SW480 (cell line): ENCODE measurements at regions not wholly inside any gene's neighbourhood (a gene's known extent, or its start where the extent isn't known, plus 50 kb on each side); places are given as distances from the start of the nearest gene placed in this dataset.

ENCODE experiments used
- DNase-seq: peaks from one replicate; pipeline ENCODE4 v3.0.0-alpha.2; 2016; ENCODE audit warnings: low spot score

- DNase-seq, result peak; percentile 22
Observed at GRCh38 chr3:24763393-24763792, 268.7 kb upstream of the THRB start.

- no peak for DNase-seq
Observed at GRCh38 chr3:24764236-24764915, 269.7 kb upstream of the THRB start.

DNA sequence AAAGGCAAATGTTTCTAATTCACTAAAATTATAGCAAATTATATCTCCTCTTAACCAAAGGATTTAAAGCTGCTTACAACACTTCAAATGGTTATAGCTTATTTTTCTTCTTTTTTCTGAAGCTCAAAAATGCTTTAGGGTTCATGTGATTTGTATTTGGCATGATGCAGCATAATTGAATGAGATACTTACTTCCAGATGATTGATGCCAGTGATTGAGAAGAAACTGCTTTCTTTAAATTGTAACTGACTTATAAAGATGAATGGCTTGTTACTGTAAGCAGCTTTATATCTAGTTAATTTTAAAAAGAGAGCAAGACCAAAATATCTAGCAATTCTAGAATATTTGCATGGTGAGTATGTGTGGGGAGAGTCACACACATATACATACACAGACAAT is 270.7 kb upstream of the THRB start:
- no peak for DNase-seq

DNA sequence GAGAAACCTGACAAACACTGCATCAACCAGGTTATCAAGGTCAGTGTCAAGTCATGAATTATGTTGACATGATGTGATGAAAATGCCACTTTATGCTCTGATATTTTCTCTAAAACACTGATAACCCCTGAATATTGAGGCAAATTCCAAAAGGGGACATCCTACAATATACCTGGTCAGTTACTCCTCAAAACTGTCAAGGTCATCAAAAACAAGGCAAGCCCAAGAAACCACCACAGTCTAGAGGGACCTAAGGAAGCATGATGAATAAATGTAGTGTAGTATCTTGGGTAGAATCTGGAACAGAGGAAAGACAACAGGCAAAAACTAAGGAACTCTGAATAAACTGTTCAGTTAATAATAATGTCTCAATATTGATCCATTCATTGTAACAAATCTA is 275.3 kb upstream of the THRB start:
- DNase-seq, result no peak

- DNase-seq, result peak; percentile 64
Observed at GRCh38 chr3:24773798-24774197, 279.1 kb upstream of the THRB start.

GRCh38 chr3:24780991-24781390 is 286.3 kb upstream of the THRB start:
- no peak for DNase-seq

GRCh38 chr3:24781454-24781853 is 286.8 kb upstream of the THRB start:
- no peak for DNase-seq

- no peak for DNase-seq
Observed at GRCh38 chr3:24793896-24794295, 299.2 kb upstream of the THRB start.

GRCh38 chr3:24802614-24803013 is 308.0 kb upstream of the THRB start:
- DNase-seq, result no peak

DNA sequence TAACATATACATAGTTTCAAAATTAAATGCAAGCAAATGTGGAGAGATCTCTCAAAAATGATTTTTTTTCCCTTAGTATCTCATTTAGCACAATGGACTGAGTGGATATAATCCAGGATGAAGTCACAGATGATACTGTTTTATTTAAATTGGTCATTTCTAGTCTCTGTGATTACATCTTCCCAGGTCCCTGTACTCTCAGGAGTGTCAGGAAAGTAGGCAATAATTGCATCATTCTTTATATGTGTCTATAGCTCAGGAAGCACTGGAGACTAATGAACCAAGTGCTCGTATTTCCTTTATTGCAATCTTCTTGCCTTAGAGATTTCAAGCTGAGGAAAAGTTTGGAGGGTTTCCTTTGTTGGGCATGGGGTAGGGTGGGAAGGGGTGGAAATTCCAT is 309.4 kb upstream of the THRB start:
- DNase-seq, result no peak

- DNase-seq, result no peak
Observed at GRCh38 chr3:24810881-24811280, 316.2 kb upstream of the THRB start.

DNA sequence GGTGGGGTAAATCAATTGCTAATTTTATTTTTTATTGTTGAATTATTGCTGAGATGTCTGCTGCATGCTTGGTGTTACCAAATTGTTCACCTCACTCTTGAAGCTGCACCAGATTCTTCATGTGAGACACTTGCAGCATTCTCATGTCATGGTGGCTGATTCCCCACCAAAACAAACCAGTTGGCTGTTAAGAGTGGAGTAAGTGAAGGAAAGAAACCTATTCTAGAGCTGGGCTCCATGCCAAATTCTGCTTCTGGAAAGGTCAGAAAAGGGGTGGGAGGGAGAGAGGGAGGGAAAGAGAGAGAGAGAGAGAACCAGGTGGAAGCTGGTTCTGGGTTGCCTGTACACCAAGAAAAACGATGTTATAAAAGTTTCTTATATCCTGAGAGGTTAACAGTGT is 317.5 kb upstream of the THRB start:
- no peak for DNase-seq

DNA sequence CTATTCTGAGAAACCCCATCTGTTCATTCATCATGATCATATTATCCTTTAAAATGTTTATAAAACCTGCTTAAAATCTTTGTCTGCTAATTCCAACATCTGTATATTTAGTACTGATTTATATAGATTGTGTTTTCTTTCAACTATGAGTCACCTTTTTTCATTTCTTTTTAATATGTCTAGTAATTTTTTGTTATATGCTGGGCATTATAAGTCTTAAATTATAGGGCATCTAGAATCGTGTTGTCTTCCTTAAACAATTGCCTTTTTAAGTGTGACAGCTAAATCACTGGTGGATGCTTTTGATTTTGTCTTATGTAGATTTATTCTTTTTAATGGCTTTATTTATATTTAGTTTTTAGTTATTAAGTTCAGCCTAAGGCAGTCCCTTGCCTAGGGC is 323.4 kb upstream of the THRB start:
- no peak for DNase-seq

DNA sequence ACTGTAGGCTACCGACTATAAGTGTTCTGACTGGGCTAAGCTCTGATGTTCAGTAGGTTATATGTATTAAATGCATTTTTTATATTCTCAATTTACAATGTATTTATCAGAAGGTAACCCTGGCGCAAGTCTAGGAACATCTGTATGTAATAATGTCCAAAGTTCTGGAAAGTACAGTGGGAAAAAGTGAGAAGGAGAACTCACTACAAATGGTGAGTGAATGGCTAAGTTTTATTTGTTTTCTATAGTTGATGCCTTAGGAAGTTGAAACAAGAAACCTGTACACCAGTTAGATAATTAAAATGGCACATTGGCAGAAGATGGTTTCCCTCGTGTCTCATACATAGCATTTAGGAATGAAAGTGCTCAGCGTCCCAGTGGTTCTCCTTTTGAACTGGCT is 333.4 kb upstream of the THRB start:
- DNase-seq, result no peak

GRCh38 chr3:24828551-24828950 is 333.9 kb upstream of the THRB start:
- DNase-seq, result no peak

DNA sequence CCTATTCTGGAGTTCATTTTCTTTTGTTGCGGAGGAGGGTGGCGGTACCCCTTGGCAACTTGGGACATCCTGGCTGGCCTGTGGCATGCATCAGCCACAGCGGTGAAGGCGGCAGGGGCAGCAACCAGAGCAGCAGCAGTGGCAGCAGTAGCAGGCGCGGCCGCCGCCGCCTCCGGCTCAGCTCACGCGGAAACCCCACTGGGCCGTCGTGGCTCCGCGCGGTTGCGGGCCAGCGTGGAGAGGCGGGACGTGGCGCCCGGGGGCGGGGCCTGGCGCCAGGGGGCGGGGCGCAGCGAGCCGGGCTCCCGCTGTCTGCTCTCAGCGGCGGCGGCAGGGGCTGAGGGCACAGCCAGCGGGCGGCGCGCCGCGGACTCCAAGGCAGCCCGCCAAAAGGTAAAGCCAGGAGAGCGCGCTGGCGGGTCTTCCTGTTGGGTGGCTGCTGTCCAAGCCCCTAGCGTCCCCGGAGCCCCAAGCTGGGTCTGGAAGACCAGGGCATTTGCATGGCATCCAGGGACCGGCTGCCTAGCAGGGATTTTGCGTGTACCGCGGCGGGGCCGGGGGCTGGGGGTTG is 334.4 kb upstream of the THRB start:
- DNase-seq, result no peak

DNA sequence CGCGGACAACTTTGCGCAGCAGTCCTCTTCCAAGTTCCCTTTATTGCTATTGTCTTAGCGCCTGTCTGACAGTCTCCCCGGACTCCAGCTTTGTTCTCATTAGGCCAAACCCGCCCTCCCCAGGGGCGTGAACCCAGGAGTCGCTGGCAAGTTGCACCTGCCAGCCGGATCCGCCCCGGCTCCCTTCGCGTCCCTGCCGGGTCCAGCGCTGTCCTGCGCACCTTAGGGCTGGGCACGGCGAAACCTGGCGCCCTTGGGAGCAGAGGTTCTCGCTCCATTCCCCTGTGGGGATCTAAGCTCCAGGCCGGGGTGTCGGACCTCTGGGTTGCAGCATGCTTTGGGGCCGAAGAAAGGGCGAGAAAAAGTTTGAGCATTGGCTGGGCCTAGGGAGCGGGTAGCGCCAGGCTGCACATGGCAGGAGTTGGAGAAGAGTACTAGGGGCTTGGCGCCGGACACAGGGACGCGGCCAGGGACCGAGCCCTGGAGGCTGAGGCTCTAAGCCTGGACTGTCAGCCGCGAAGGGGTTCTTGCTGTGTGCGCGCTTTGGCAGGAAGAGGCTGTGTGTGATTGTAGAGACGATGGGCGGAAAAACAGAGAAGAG is 335.1 kb upstream of the THRB start:
- DNase-seq, result no peak

DNA sequence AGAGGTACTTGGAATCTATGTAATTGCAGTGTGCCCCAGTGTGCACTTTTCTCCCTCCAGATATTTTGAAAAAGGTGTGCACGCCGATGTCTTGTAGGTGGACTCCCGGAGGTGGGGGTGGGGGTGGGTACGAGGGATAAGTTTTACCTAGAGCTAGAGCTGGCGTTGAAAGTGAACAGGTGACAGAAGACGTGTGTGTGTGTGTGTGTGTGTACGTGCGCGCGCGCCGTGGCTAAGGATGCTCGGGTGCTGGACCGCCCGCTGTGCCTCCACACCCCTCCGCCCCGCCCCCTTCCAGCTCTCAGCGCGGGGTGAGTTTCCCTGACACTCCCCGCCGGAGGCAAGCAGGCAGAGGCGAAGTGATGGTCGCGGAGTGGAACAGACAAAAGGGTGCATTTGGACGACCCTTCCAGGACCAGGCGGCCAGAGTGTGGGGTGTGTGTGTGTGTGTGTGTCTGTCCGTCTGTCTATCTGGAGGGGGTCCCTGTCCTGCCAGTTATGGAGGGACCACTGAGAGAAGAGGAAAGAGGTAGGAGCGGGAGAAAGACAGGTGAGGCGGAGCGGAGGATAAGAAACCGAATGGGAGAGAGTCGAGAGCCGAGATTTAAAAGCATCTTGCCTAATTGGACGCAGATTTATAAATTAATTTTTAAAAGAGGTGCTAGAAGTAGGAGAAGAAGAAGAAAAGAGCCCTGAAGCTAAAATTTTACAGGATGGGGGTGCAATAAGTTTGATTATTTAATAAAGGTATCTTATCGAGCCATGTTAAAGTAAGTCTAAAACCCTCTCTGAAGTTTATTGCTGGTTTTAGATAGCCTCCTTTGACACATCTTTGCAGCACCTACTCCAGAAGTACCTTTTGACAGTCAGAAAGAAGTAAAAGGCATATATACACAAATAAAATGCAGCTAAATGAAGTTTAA is 335.8 kb upstream of the THRB start:
- no peak for DNase-seq

GRCh38 chr3:24831221-24831620 is 336.6 kb upstream of the THRB start:
- no peak for DNase-seq

GRCh38 chr3:24832891-24833290 is 338.2 kb upstream of the THRB start:
- no peak for DNase-seq

DNA sequence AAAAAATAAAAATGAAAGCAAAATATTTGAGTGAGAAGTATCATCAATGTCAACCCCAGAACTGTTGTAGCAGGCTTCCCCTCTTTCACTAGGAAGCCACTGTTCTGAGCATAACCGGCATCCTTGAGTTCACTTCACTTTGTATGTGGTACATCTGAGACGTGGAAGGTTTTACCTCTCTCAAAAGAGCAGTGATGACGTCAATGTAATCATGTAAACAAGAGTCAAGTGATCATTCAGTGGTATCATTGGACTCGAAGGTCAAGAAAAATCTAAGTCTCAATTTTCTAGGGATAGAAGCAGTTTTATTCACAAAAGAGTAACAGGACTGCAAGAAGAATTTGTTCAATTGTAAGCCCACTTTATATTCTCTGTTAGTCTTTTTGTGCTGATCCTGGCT is 339.8 kb upstream of the THRB start:
- DNase-seq, result no peak

DNA sequence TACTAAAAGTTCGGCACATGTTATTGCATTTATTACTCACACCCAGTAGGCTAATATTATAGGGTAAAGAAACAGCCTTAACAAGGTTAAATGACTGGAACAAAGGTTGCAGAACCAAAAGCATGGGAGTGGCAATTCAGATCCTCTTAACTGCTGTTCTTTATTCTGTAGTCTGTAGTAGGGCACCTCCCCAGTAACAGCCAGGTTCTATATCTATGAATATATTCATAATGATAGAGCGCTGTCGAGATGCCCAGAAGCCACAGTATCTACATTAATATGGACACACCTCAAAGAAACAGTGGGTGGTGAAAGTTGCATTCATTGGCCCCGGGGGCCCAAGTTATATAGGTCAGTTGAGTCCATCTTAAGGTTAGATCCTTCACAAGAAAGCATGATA is 340.9 kb upstream of the THRB start:
- no peak for DNase-seq

GRCh38 chr3:24837601-24838000 is 343.0 kb upstream of the THRB start:
- no peak for DNase-seq
